ENCODE measurements at regions not wholly inside any gene's neighbourhood (a gene's known extent, or its start where the extent isn't known, plus 50 kb on each side); places are given as distances from the start of the nearest gene placed in this dataset.
A peak's percentile ranks its signal among the peaks of the same experiment; 100 is the strongest.

DNA sequence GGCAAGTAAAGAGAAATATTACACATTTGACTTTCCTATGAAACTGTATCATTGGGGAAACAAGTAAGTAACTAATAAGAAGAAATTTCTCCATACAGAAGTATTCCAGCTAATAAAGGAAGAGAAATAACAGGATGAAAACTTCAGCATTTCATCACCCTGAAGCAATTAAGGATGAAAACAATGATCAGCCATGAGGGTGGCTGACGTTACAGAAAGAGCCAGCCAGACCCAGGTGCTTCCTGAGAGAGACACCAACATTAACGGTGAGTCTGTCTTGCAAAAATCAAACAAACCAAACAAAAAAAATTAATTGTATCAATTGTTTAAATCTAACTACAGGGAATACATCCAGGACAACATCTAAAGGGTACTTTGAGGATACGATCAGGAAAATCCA lies 190.0 kb downstream of the ARRDC4 start:
- H3K4me3 ChIP-seq (ENCODE audit: low read depth, low read length) = no peak overlapping the region
- TF ChIP-seq, protein P1, sequence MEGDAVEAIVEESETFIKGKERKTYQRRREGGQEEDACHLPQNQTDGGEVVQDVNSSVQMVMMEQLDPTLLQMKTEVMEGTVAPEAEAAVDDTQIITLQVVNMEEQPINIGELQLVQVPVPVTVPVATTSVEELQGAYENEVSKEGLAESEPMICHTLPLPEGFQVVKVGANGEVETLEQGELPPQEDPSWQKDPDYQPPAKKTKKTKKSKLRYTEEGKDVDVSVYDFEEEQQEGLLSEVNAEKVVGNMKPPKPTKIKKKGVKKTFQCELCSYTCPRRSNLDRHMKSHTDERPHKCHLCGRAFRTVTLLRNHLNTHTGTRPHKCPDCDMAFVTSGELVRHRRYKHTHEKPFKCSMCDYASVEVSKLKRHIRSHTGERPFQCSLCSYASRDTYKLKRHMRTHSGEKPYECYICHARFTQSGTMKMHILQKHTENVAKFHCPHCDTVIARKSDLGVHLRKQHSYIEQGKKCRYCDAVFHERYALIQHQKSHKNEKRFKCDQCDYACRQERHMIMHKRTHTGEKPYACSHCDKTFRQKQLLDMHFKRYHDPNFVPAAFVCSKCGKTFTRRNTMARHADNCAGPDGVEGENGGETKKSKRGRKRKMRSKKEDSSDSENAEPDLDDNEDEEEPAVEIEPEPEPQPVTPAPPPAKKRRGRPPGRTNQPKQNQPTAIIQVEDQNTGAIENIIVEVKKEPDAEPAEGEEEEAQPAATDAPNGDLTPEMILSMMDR (IDR thresholded peaks at IDR 0.05; ENCODE audit: insufficient read depth, low read length) = no peak
- DNase-seq (ENCODE audit: low read depth) = no peak

DNA sequence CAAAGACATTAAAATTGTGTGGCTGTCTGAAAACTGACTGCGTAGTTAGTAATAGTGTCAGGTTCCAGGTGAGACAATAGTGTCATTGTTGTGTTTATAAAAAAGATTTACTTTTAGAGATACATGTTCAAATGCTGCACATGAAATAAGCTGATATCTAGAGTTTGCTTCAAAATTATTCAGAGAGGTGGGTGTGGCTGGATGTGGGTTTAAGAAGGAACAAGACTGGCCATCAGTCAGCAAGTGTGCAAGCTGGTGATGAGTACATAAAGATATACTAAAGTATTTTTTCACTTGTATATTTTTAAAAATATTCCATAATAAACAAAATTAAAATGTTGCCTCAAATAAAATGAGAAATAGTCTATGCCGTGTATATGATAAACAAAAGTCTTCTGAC lies 190.6 kb downstream of the ARRDC4 start:
- no peak overlapping the region for H3K4me3 ChIP-seq (ENCODE audit: low read depth, low read length)
- DNase-seq (ENCODE audit: low read depth) = no peak
- TF ChIP-seq, protein P1 (IDR thresholded peaks at IDR 0.05; ENCODE audit: insufficient read depth, low read length) = no peak

DNA sequence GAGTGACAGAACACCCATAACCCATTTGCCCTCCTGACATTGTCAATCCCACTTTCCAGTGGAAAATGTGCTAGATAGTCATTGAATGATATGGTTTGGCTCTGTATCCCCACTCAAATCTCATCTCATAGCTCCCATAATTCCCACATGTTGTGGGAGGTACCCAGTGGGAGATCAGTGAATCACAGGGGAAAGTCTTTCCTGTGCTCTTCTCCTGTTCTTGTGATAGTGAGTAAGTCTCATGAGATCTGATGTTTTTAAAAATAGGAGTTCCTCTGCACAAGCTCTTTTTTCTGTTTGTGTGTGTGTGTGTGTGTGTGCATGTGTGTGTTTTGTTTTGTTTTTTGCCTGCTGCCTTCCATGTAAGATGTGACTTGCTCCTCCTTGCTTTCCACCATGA lies 191.7 kb downstream of the ARRDC4 start:
- H3K4me3 ChIP-seq (ENCODE audit: low read depth, low read length) = no peak overlapping the region
- TF ChIP-seq, protein P1 (IDR thresholded peaks at IDR 0.05; ENCODE audit: insufficient read depth, low read length) = no peak
- no peak for DNase-seq (ENCODE audit: low read depth)

DNA sequence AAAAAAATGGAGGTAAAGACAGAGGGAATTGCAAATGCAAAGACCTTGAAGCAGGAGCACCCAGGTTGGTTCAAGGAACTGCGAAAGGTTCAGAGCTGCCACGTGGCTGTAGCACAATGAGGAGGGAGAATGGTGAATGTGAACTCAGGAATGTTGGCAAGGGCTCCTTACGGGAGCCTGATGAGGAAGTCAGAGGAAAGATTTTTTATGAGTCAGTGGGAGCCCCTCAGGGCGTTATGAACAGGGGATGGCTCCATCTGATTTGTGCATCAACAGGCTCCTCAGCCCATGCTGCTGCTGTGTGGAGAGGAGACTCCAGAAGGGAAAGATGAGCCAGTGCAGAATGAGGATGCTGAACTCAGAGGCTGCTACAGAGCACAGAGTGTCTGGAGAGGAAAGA lies 194.4 kb downstream of the ARRDC4 start:
- DNase-seq (ENCODE audit: low read depth) = peak; percentile 87
- no peak overlapping the region for H3K4me3 ChIP-seq (ENCODE audit: low read depth, low read length)
- TF ChIP-seq, protein P1 (IDR thresholded peaks at IDR 0.05; ENCODE audit: insufficient read depth, low read length) = no peak

DNA sequence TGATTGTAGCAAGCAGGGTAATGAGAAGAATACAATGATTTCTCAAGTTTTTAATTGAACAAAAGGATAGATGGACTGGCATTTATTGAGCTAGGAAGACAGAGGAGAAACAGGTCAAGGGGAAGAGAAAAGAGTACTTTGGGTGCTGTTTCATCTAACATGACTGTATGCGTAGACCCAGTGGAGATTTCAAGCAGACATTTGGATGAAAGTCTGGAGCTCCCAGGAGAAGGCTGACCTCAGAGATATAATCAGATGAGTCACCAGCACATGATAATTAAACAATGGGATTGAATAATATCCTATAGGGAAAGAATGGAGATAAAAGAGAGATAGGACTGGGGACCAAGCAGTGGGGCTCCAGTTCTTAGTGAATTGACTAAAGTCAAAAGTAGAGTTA lies 194.9 kb downstream of the ARRDC4 start:
- peak; percentile 79 for DNase-seq (ENCODE audit: low read depth)

DNA sequence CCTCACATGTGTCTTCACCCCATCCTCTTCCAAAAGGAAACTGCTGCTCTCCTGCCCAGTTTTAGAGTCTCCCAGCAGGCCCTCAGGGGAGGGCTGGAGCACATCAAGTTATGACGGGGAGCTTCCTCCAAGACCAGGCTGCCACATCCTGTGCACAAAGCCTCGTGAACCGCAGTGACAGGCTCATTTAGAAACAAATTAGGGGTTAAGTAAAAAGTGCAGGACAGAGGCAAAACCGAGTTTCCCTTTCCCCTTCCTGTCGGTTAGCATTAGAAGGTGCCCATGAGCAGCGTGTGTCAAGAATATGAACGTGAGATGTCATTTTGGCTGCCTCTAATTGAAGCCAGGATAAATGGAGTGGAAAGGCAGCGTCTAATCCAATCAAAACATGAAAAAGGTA lies 199.7 kb downstream of the ARRDC4 start:
- DNase-seq (ENCODE audit: low read depth) = no peak
- no peak overlapping the region for H3K4me3 ChIP-seq (ENCODE audit: low read depth, low read length)
- TF ChIP-seq, protein P1 (IDR thresholded peaks at IDR 0.05; ENCODE audit: insufficient read depth, low read length) = no peak

More for the DNA sequence above, 194.9 kb downstream of the ARRDC4 start:
- TF ChIP-seq, protein P1 (IDR thresholded peaks at IDR 0.05; ENCODE audit: insufficient read depth, low read length) = no peak
- H3K4me3 ChIP-seq (ENCODE audit: low read depth, low read length) = no peak overlapping the region

DNA sequence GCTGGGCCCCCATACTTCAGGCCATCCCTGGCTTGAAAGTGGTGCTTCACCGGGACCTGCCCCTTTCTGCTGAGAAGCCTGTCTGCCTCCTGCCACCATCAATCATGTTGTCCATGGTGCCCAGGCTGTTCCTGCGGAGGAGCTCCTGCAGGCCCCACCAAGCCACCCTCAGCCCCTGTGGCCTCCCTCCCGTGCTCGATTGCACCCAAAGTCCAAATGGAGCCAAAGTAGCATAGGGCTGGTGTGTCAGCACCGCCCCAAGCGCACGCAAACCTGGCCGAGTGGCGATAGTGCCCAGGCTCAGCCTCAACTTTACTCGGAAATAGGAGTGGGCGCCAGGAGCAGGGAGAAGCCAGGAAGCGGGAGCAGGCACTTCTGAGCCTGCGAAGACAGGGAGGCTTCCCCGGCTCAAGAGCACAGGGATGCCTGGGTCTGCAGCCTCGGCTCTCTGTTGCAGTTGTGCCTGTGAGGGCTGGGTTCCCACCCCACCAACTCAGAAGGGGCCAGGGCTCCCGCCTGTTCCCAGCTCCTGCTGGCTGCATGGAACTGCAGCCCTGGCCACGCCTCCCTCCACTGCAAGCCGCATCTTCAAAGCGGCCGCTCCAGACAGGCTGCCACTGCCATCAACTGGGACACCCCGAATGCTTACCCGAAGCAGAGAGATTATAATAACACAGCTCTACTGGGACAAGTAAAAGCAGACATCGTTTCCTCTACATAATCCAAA lies 203.0 kb downstream of the ARRDC4 start:
- TF ChIP-seq, protein P1 (IDR thresholded peaks at IDR 0.05; ENCODE audit: insufficient read depth, low read length) = no peak
- H3K4me3 ChIP-seq (ENCODE audit: low read depth, low read length) = no peak overlapping the region
- no peak for DNase-seq (ENCODE audit: low read depth)
